Glutamatergic neuron (in vitro differentiated cells): ENCODE measurements at regions not wholly inside any gene's neighbourhood (a gene's known extent, or its start where the extent isn't known, plus 50 kb on each side); places are given as distances from the start of the nearest gene placed in this dataset.

Experiments used
- DNase-seq: peaks from one replicate; pipeline ENCODE4 v3.0.0; 2022
- H3K27ac Mint-ChIP-seq: one replicate; pipeline ENCODE4 v1.8.0; 2020; ENCODE audit warnings: mild to moderate bottlenecking, mixed read lengths, inconsistent platforms; ENCODE audit not compliant: unreplicated experiment
- H3K27me3 Mint-ChIP-seq: one replicate; pipeline ENCODE4 v1.8.0; 2020; ENCODE audit warnings: mild to moderate bottlenecking, moderate library complexity, mixed read lengths, inconsistent platforms; ENCODE audit not compliant: unreplicated experiment
- H3K36me3 Mint-ChIP-seq: one replicate; pipeline ENCODE4 v1.8.0; 2020; ENCODE audit warnings: mild to moderate bottlenecking, mixed read lengths, inconsistent platforms; ENCODE audit not compliant: unreplicated experiment
- H3K4me1 Mint-ChIP-seq: one replicate; pipeline ENCODE4 v1.8.0; 2020; ENCODE audit warnings: mild to moderate bottlenecking, low read depth, mixed read lengths, inconsistent platforms; ENCODE audit not compliant: unreplicated experiment
- H3K4me3 Mint-ChIP-seq: one replicate; pipeline ENCODE4 v1.8.0; 2020; ENCODE audit warnings: mild to moderate bottlenecking, mixed read lengths, inconsistent platforms; ENCODE audit not compliant: unreplicated experiment
- H3K9me3 Mint-ChIP-seq: one replicate; pipeline ENCODE4 v1.8.0; 2020; ENCODE audit warnings: mild to moderate bottlenecking, moderate library complexity, mixed read lengths, inconsistent platforms; ENCODE audit not compliant: unreplicated experiment
- CTCF ChIP-seq: fragments of 200-600 bp; sonication (generic); IDR thresholded peaks from one replicate; pipeline ENCODE4 v1.5.0; 2021; ENCODE audit not compliant: partially characterized antibody, unreplicated experiment

- Mint-ChIP-seq H3K9me3 (peaks cover 2% of the 10 kb centered on the region), H3K27ac (no peak overlapping the region), H3K4me3 (no peak overlapping the region), H3K27me3 (peaks cover 2% of the 10 kb centered on the region), H3K4me1 (peaks cover 16% of the 10 kb centered on the region), H3K36me3 (no peaks in the 10 kb centered on the region)
- no peak for DNase-seq
- TF ChIP-seq CTCF: no peak
Observed at GRCh38 chr12:91896286-91897024, 249.2 kb downstream of the BTG1 start.

- no peak for TF ChIP-seq CTCF
- Mint-ChIP-seq H3K36me3 (no peaks in the 10 kb centered on the region), H3K27me3 (peaks cover 2% of the 10 kb centered on the region), H3K9me3 (peaks cover 2% of the 10 kb centered on the region), H3K27ac (no peak overlapping the region), H3K4me3 (no peak overlapping the region), H3K4me1 (peaks cover 16% of the 10 kb centered on the region)
- no peak for DNase-seq
Observed at GRCh38 chr12:91894911-91895310, 250.7 kb downstream of the BTG1 start.

- no peaks in the 10 kb centered on the region for H3K36me3 Mint-ChIP-seq
- DNase-seq: no peak
- H3K4me1 Mint-ChIP-seq: peaks cover 16% of the 10 kb centered on the region
- H3K27me3 Mint-ChIP-seq: peaks cover 2% of the 10 kb centered on the region
- no peak for TF ChIP-seq CTCF
- H3K9me3 Mint-ChIP-seq: peaks cover 2% of the 10 kb centered on the region
- H3K27ac Mint-ChIP-seq: no peak overlapping the region
- H3K4me3 Mint-ChIP-seq: no peak overlapping the region
Observed at GRCh38 chr12:91893476-91893875, 252.2 kb downstream of the BTG1 start.

GRCh38 chr12:91892081-91892855 is 253.4 kb downstream of the BTG1 start:
- Mint-ChIP-seq H3K27me3 (peaks cover 2% of the 10 kb centered on the region), H3K36me3 (no peaks in the 10 kb centered on the region), H3K4me1 (peaks cover 16% of the 10 kb centered on the region), H3K9me3 (peaks cover 2% of the 10 kb centered on the region), H3K27ac (peak overlapping the region; percentile 34), H3K4me3 (peak overlapping the region; percentile 15)
- no peak for DNase-seq
- no peak for TF ChIP-seq CTCF

- Mint-ChIP-seq H3K36me3 (no peaks in the 10 kb centered on the region), H3K27me3 (peaks cover 2% of the 10 kb centered on the region), H3K4me1 (peaks cover 12% of the 10 kb centered on the region), H3K9me3 (peaks cover 2% of the 10 kb centered on the region), H3K4me3 (no peak overlapping the region), H3K27ac (no peak overlapping the region)
- no peak for TF ChIP-seq CTCF
- no peak for DNase-seq
Observed at GRCh38 chr12:91890742-91891141, 254.9 kb downstream of the BTG1 start.
